ENCODE measurements at regions not wholly inside any gene's neighbourhood (a gene's known extent, or its start where the extent isn't known, plus 50 kb on each side); places are given as distances from the start of the nearest gene placed in this dataset.

DNA sequence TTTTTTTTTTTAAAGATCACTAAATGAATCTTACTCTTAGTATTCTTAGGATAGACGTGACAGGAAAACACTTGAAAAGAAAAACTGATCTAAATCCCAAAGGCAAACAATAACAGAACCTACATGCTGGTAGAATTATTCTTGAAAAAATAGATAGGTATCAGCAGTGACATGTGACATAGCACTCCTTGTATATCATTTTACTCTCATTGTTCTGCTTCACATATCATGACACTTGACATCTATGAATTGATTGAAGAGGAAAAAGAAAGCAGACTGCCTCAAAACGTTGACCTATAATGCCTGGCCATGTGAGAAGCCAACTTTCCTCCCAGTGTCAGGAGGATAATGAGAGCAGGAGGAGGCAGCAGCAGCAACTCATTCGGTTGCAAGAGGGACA, 555.2 kb downstream of the GABRG1 start:
- TF ChIP-seq, protein P1, sequence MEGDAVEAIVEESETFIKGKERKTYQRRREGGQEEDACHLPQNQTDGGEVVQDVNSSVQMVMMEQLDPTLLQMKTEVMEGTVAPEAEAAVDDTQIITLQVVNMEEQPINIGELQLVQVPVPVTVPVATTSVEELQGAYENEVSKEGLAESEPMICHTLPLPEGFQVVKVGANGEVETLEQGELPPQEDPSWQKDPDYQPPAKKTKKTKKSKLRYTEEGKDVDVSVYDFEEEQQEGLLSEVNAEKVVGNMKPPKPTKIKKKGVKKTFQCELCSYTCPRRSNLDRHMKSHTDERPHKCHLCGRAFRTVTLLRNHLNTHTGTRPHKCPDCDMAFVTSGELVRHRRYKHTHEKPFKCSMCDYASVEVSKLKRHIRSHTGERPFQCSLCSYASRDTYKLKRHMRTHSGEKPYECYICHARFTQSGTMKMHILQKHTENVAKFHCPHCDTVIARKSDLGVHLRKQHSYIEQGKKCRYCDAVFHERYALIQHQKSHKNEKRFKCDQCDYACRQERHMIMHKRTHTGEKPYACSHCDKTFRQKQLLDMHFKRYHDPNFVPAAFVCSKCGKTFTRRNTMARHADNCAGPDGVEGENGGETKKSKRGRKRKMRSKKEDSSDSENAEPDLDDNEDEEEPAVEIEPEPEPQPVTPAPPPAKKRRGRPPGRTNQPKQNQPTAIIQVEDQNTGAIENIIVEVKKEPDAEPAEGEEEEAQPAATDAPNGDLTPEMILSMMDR (IDR thresholded peaks at IDR 0.05), result no peak
- no peak for TF ChIP-seq POLR2A (IDR thresholded peaks at IDR 0.05)
